ENCODE measurements at regions not wholly inside any gene's neighbourhood (a gene's known extent, or its start where the extent isn't known, plus 50 kb on each side); places are given as distances from the start of the nearest gene placed in this dataset.

GRCh38 chr13:97141564-97142005, 80.5 kb upstream of the MBNL2 start:
- Histone ChIP-seq H2AFZ (ENCODE audit: low read length) (no peak overlapping the region), H2BK20ac (ENCODE audit: low read length) (no peak overlapping the region)
- CTCF ChIA-PET (ENCODE audit: partially characterized antibody): interaction anchor here (0.5 to 1.7 kb wide), 9 partner anchors 12 to 1001 kb away, joined by 3 to 5 read pairs (median 4); no protein-coding TSS in a partner anchor

More at GRCh38 chr13:97141564-97142005, 80.5 kb upstream of the MBNL2 start:
- Histone ChIP-seq H3K9me3 (ENCODE audit: insufficient read depth in 2 of 2, low read depth in 1 of 2, low read length in 1 of 2) (no peaks in the 10 kb centered on the region), H4K20me1 (replicated peaks in 1 of 2; ENCODE audit: control insufficient read depth in 1 of 2, insufficient read depth in 2 of 2, low read length in 2 of 2) (no peaks in the 10 kb centered on the region), H3K27me3 (replicated peaks in 1 of 4; ENCODE audit: control insufficient read depth in 3 of 4, extremely low read depth in 1 of 4, insufficient read depth in 3 of 4, low read length in 3 of 4) (no peaks in the 10 kb centered on the region; a peak in 1 of 7 replicates), H3K14ac (ENCODE audit: insufficient read length) (no peak overlapping the region), H3K79me1 (ENCODE audit: low read depth, low read length) (no peaks in the 10 kb centered on the region), H2BK12ac (ENCODE audit: low read depth, low read length) (no peak overlapping the region), H2BK120ac (replicated peaks; ENCODE audit: low read depth, low read length) (no peak overlapping the region), H3K4ac (replicated peaks; ENCODE audit: insufficient read length, low read depth, low read length) (no peak overlapping the region), H2BK5ac (ENCODE audit: low read depth, low read length) (no peak overlapping the region), H3K27ac (ENCODE audit: low read depth, low read length) (no peak overlapping the region), H3K9ac (replicated peaks in 1 of 4; ENCODE audit: extremely low read depth in 1 of 4, low read depth in 3 of 4, low read length in 3 of 4) (no peak overlapping the region), H2AK5ac (ENCODE audit: low read depth, low read length) (no peak overlapping the region), H4K5ac (ENCODE audit: insufficient read length, low read depth, low read length) (no peak overlapping the region), H3K18ac (ENCODE audit: extremely low read depth, low read length) (no peak overlapping the region), H3K23me2 (ENCODE audit: low read depth, low read length) (peaks cover 2% of the 10 kb centered on the region; the same call in 1 of the 2 replicates), H3K4me3 (ENCODE audit: extremely low read depth in 1 of 4, insufficient read depth in 2 of 4, low read depth in 3 of 4, low read length in 4 of 4) (no peak overlapping the region), H4K91ac (replicated peaks; ENCODE audit: insufficient read length, low read length) (no peak overlapping the region), H3K36me3 (ENCODE audit: control insufficient read depth in 2 of 4, insufficient read depth in 4 of 4, low read length in 3 of 4) (no peaks in the 10 kb centered on the region), H4K8ac (ENCODE audit: extremely low read depth, insufficient read depth, low read length) (no peak overlapping the region), H3K4me1 (replicated peaks in 1 of 4; ENCODE audit: control insufficient read depth in 3 of 4, insufficient read depth in 4 of 4, low read length in 3 of 4) (peaks cover 0 to 4% (median 3%) of the 10 kb centered on the region in 4 experiments; a peak in 2 of 7 replicates), H3K4me2 (ENCODE audit: insufficient read depth in 1 of 2, low read depth in 2 of 2, low read length in 2 of 2) (peak overlapping the region; percentile 19 to 43; a peak in 2 of 4 replicates), H2BK15ac (ENCODE audit: low read length) (no peak overlapping the region), H3K79me2 (ENCODE audit: control insufficient read depth in 1 of 2, insufficient read depth in 2 of 2, low read length in 2 of 2) (no peaks in the 10 kb centered on the region), H3K23ac (ENCODE audit: insufficient read length) (no peak overlapping the region), H3K56ac (replicated peaks; ENCODE audit: insufficient read length, low read depth, low read length) (no peak overlapping the region)
- POLR2A ChIA-PET (ENCODE audit: partially characterized antibody): interaction anchor here (0.9 kb wide), 1 partner anchor 10 kb away, joined by 3 read pairs; no protein-coding TSS in a partner anchor
- no peak for TF ChIP-seq CEBPB (IDR thresholded peaks at IDR 0.05; ENCODE audit: low read depth, low read length)
- TF ChIP-seq POLR2A (IDR thresholded peaks at IDR 0.05; ENCODE audit: control extremely low read depth in 1 of 2, low read depth in 2 of 2, low read length in 2 of 2): no peak
- peak; percentile 16; the same call in 1 of the 2 replicates for TF ChIP-seq SP1 (IDR thresholded peaks at IDR 0.05; ENCODE audit: low read depth, low read length)
- TF ChIP-seq E2F6 (IDR thresholded peaks at IDR 0.05): no peak
- TF ChIP-seq NRF1 (IDR thresholded peaks at IDR 0.05; ENCODE audit: low read depth, low read length): no peak
- peak; percentile 65 for TF ChIP-seq TEAD4 (IDR thresholded peaks at IDR 0.05; ENCODE audit: low read depth, low read length)
- TF ChIP-seq JUND (IDR thresholded peaks at IDR 0.05; ENCODE audit: low read length): peak; percentile 97
- TF ChIP-seq BRCA1 (IDR thresholded peaks at IDR 0.05; ENCODE audit: low read depth, low read length): no peak
- no peak for TF ChIP-seq SIN3A (conservative IDR thresholded peaks at IDR 0.05 in 1 of 2, IDR thresholded peaks at IDR 0.05 in 1 of 2; ENCODE audit: low read depth in 1 of 2, low read length in 2 of 2)
- TF ChIP-seq JUN (IDR thresholded peaks at IDR 0.05; ENCODE audit: low read depth, low read length): peak; percentile 85
- peak in 1 of 2 experiments; percentile 29 for DNase-seq (ENCODE audit: low read depth in 1 of 2, low spot score in 2 of 2)
- FAIRE-seq: peak; percentile 69
- 28% methylated on average over 5 of the region's 5 CpGs; no CpG with 5 or more reads in 1 of the 2 experiments for WGBS, 2 experiments (ENCODE audit: extremely low coverage in 1 of 2, insufficient coverage in 1 of 2, insufficient read length in 1 of 2, insufficient replicate concordance in 2 of 2, low coverage in 1 of 2, low lambda C conversion rate in 2 of 2, missing lambda C conversion rate in 1 of 2)
